ENCODE measurements at regions not wholly inside any gene's neighbourhood (a gene's known extent, or its start where the extent isn't known, plus 50 kb on each side); places are given as distances from the start of the nearest gene placed in this dataset.

- TF ChIP-seq MCM2 (IDR thresholded peaks at IDR 0.05; ENCODE audit: low read depth) (no peak), E4F1 (CRISPR knock-in tag; IDR thresholded peaks at IDR 0.05; ENCODE audit: borderline replicate concordance) (no peak), HNRNPLL (IDR thresholded peaks at IDR 0.05; ENCODE audit: low read depth, low read length, poor library complexity, severe bottlenecking) (no peak), ZFP91 (CRISPR knock-in tag; IDR thresholded peaks at IDR 0.05) (no peak), CBX1 (IDR thresholded peaks at IDR 0.05; ENCODE audit: low read depth) (peak; percentile 17; the same call in 1 of the 2 replicates), ZNF507 (tag; conservative IDR thresholded peaks at IDR 0.05) (no peak), CTCFL (IDR thresholded peaks at IDR 0.05; ENCODE audit: borderline replicate concordance, insufficient read depth, low read depth, low read length, poor library complexity, severe bottlenecking) (no peak), SMARCE1 (IDR thresholded peaks at IDR 0.05) (peak; percentile 68), ZNF592 (IDR thresholded peaks at IDR 0.05) (peak; percentile 78), ZNF133 (CRISPR knock-in tag; IDR thresholded peaks at IDR 0.05) (no peak), ZNF830 (CRISPR knock-in tag; IDR thresholded peaks at IDR 0.05) (no peak), ATF1 (CRISPR knock-in tag; IDR thresholded peaks at IDR 0.05) (no peak), ATF1 (tag; IDR thresholded peaks at IDR 0.05) (peak; percentile 86), ZBTB7A (IDR thresholded peaks at IDR 0.05; ENCODE audit: borderline replicate concordance, control insufficient read depth, low read depth, low read length) (no peak)
Observed at GRCh38 chr6:4371207-4371921, 236.0 kb upstream of the ECI2 start (continued).

Measured in K562 (cell line).